HG02763 (cell line): ENCODE measurements at regions not wholly inside any gene's neighbourhood (a gene's known extent, or its start where the extent isn't known, plus 50 kb on each side); places are given as distances from the start of the nearest gene placed in this dataset.
"Not testable (repeated sequence)": the region's sequence is repeated elsewhere in the genome, so short reads cannot be mapped to it uniquely, and the experiment has no call there.

ENCODE experiments used
- ATAC-seq: cut with Tn5 transposase; IDR thresholded peaks from one replicate; pipeline ENCODE4 v1.9.1; 2021; ENCODE audit warnings: mild to moderate bottlenecking, moderate library complexity; ENCODE audit not compliant: unreplicated experiment

DNA sequence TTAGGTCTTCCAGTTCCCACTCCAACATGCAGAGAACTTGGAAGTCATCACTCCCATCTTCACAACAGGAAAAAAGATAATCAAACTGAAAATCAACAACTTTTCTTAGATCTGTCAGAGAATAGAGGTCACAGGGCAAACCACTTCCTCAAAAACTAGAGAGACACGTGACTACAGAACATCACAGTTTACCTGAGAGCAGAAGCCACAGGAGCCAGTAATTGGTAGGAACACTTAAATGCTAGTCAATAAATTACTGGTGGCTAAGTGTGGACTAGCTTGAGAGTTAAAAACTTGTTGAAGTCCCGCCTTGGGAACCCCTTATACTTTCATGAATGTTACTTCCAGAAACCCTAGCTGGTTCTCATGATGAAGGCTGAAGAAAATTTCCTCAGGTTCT lies 81.1 kb downstream of the THSD1 start:
- ATAC-seq = not testable (repeated sequence)

DNA sequence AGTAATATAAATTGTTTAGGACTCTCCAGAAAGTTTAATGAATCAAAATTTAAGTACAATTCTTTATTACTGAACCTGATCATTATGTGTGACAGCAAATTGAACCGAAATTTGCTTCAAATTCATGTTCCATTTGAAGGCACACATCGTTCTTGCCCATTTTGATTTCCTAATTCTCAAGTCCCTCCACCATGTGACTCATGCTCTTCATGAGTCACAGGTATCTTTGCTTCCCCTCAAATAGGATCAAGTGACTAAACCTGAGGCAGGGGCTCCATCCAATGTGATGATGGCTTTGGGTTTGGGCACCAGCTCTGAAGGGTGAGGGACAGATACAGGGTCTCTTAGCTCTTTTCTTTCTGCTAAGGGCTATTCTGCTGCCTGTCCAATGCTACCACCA lies 86.1 kb downstream of the THSD1 start:
- ATAC-seq = no peak

DNA sequence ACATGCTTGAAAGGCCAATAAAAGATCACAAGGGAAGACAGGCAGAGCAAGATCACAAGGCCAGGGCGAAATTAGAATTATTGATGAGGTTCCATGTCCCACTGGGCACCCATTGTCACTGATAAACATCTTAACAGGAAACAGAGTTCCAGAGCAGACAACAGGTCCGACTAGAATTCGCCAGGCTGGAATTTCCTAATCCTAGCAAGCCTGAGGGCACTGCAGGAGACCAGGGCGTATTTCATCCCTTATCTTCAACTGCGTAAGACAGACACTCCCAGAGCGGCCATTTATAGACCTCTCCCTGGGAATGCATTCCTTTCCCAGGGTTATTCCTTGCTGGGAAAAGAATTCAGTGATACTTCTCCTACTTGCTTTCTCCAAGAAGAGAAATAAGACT lies 96.1 kb downstream of the THSD1 start:
- ATAC-seq = not testable (repeated sequence)

DNA sequence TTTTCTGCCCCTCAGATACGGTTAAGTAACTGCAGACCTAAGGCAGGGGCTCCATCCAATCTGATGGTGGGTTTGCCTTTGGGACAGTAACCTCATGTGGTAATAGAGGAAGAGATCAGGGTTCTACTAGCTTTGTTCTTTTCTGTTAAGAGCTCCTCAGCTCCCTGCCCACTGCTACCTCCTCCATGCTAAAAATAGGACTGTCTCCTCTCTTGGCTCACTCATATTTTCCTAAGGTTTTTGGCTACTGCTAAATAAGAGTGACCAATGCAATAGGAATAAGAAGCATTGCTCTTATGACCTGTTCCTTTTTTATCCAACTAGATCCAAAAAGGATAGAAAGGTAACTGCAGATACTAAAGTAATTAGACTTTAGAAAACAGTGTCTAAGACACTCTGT lies 99.6 kb downstream of the THSD1 start:
- ATAC-seq = not testable (repeated sequence)

DNA sequence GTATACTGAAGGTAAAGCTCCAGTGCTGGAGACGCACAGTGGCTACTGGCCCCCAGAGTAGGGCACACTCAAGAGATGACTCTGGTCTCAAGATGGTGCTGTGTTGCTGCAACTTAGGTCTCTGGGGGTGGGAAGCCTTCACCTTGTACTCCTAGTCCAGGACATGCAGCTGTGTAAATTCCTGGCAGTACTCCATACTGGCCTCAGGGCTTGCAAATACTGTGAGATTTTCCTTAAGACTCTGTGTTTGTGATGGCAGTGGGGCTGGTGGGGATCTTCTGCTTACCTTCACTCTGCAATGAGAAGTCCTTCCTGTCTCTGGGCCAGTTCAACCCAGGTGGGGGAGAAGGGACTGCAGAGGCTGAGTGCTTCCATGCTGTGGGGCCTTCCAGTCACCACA lies 102.9 kb downstream of the THSD1 start:
- not testable (repeated sequence) for ATAC-seq

DNA sequence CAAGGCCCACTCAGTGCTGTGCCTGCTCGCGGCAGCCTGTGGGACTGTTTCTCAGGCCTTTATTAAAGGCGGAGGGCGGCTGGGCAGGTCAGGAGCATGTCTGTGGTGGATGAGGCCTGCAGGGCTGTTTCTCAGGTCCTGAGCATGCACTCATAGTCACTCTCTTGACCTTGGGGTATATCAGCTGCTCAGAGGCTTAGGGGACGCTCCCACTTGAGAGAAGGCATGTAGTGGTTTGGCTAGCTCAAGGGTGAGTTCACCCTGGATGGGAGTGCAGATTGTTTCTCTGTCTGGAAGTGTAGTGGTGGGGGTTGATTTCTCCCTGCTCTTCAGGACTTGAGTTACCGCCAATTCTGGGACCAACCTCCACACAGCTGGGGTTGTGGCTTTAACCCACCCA lies 103.3 kb downstream of the THSD1 start:
- not testable (repeated sequence) for ATAC-seq

DNA sequence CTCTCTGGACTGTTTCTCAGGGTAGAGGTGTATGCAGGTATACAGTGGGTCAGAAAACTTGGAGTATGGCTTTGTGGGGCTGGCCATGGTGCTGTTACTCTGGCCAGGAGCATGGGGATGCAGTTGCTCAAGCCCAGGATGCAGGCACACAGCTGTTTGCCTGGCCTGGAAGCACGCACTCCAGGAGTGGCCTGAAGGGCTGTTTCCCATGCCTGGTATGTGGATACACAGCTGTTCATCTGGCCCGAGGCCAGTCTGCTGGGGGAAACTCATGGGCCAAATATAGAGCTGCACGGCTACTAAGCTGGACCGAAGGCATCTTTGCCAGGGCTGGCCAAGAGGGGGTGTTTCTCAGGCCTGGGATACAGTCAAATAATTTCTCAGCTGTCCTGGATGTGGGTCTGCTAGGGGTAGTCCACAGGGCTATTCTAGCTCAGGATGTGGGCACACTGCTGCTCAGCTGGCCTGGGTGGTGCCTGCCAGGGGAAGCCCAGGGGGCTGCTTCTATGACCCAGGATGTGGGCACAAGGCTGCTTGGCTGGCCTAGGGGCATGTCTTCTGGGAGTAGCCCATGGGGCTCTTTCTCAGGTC lies 104.1 kb downstream of the THSD1 start:
- ATAC-seq = not testable (repeated sequence)

DNA sequence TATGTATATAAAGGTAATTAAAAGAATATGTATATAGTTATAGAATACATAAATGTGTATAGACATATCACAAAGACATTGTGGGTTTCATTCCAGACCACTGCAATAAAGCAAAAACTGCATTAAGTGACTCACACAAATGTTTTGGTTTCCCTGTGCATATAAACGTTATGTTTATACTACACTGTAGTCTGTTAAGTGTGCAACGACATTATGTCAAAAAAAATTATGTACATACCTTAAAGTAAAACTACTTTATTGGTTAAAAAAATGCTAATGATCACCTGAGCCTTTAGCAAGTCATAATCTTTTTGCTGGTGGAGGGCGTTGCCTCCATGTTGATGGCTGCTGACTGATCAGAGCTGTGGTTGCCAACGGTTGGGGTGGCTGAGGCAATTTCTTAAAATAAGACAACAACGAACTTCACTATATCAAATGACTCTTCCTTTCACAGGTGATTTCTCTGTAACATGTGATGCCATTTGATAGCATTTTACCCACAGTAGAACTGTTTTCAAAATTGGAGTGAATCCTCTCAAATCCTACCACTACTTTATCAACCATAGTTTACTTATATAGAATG lies 107.8 kb downstream of the THSD1 start:
- not testable (repeated sequence) for ATAC-seq

DNA sequence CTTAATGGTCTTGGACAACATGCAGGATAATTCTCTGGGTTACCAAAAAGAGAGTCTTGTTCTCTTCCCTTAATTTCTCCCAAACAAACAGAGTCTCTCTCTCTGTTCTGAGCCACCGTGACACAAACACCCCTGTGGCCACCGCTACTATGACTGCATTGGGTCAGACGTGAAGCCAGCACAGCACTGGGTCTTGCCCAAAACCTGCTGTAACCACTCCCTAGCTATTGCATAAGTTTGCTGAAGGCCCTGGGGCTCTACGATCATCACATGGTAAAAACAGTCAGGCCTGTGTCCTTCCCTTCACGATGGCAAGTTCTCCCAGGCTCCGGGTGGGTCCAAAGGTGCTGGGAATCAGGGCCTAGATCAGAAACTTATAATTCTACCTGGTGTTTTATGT lies 117.1 kb downstream of the THSD1 start:
- ATAC-seq = not testable (repeated sequence)

DNA sequence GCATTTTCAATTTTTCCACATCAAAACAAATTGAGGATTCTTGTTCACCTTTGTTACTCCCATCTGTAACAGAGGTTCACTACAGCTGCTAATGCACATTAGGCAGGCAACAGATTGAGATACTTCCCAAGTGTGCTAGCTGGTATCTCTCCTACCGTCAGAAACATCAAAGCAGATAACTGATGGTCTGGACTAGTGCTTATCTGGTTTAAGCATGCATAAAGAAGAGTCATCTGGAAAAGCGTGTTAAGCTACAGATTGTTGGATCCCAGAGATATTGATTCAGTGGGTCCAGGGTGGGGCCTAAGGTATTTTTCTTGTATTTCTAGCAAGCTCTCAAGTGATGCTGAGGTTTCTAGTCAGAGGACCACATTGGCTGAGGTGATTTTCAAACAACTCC lies 122.0 kb upstream of the NEK3 start:
- not testable (repeated sequence) for ATAC-seq

DNA sequence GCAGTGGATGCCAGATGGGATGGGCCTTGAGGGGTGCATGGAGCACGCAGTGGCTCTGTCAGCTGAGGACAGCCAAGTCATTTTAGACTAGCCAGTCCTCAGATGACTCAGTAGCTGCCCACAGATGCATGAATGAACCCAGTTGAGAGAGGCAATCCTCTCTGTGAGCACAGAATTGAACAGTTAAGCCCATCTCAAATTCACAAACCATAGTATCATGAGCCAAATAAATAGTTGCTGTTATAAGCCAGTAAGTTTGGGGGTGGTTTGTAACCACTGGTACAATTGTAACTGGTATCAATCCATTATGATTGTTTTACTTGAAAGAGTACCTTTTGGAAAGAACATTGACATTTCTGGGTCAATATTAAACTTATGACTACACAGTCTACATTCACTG lies 120.0 kb upstream of the NEK3 start:
- ATAC-seq = not testable (repeated sequence)

DNA sequence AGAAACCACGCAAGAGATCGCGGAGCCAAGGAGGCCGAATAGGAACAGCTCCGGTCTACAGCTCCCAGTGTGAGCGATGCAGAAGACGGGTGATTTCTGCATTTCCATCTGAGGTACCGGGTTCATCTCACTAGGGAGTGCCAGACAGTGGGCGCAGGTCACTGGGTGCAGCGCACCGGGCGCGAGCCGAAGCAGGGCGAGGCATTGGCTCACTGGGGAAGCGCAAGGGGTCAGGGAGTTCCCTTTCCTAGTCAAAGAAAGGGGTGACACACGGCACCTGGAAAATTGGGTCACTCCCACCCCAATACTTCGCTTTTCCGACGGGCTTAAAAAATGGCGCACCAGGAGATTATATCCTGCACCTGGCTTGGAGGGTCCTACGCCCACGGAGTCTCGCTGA lies 94.9 kb upstream of the NEK3 start:
- not testable (repeated sequence) for ATAC-seq

DNA sequence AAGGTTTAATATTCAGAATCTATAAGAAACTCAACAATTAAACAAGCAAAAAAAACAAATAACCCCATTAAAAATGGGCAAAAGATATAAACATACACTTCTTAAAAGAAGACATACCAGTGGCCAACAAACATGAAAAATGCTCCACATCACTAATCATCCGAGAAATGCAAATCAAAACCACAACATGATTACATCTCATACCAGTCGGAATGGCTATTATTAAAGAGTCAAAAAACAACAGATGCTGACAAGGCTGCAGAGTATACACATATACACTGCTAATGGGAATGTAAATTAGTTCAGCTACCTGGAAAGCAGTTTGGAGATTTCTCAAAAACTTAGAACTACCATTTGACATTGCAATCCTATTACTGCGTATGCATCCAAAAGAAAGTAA lies 81.4 kb upstream of the NEK3 start:
- ATAC-seq = peak; percentile 84

DNA sequence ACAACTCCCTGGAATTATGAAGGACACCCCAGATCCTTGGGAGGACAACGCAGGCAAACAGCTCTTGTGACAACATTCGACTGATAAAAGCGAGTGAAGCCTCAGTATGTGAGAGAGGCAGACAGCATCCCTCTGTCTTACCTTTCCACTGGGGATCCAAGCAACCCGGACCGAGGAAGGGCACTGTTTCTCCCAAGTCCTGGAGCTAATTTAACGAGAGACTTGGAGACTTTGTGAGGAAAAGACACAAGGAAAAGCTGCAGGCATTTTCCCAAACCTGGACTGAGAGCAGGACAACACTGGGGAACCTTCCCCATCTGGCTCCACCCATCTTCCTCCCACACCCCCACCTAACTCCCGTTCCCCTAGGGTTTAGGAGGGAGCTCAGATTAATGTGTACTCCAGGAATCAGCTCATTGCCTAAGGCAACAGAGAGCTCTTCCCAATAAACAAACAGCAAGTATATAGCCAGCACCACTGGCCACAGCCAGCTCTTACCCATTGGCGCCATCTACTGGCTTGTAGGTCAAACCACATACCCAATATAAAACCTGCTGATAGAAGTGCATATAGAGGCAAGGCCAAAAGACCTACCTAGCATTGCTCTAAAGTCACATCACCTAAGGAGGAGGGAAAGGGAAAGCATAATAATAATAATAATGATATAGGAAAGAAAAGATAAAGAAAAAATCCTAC lies 76.7 kb upstream of the NEK3 start:
- peak; percentile 59 for ATAC-seq

DNA sequence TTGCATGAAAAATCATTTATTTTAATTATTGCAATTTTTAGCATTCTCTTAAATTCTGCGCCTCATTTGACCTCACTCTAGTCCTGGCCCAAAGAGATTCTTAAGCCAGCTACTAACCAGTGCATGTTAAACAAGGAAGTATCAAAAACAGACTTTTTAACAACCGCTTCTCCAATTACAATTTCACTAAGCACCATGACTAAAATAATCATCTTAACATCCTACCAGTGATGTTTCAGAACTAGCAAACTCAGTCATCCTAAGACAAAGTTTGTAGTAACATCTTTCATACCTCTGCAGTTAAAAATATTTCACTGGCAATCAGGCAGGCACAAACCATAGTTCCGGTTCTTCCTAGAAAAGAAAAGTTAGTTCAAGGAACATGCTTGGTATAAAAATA lies 75.5 kb upstream of the NEK3 start:
- ATAC-seq = not testable (repeated sequence)

DNA sequence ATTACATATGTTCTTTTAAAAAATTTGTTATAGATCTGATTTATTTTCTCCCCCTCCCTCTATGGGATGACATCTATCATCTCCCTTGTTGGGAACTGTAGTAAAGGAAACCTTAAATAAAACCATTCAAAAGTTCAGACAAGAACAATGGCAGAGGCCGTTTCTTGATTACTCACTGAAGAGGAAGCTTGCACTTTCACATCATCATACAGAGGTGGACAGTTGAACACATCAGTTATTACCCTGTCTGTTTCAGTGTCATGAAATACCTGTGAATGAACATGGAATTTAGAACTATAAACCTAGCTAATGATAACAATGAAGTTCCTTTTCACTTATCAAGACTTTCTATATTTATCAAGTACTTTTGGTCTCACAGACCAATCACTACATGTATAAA lies 63.7 kb upstream of the NEK3 start:
- not testable (repeated sequence) for ATAC-seq

DNA sequence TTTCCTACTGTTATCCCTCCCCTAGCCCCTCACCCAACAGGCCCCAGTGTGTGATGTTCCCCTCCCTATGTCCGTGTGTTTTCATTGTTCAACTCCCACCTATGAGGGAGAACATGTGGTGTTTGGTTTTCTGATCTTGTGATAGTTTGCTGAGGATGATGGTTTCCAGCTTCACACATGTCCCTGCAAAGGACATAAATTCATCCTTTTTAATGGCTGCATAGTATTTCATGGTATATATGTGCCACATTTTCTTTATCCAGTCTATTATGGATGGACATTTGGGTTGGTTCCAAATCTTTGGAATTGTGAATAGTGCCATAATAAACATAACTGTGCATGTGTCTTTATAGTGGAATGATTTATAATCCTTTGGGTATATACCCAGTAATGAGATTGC lies 54.5 kb upstream of the NEK3 start:
- ATAC-seq = not testable (repeated sequence)

DNA sequence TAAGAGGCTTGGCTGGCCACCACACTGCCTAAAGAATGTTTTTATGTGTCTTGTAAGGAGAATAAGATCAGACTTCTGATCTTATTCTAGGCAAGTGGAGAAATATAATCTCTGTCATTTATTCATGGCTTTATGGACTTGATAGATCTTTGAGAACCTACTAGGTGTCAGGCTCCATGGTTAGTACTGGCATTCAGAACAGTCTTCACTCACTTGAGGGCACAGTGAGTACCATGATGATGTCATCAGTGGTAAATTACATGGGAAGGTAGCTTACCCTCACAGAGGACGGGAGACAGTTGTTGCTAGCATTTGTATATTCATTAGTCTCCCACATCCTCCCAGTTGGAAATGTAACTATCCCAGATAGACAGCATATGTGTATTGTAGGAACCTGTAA lies 53.5 kb upstream of the NEK3 start:
- ATAC-seq = not testable (repeated sequence)

DNA sequence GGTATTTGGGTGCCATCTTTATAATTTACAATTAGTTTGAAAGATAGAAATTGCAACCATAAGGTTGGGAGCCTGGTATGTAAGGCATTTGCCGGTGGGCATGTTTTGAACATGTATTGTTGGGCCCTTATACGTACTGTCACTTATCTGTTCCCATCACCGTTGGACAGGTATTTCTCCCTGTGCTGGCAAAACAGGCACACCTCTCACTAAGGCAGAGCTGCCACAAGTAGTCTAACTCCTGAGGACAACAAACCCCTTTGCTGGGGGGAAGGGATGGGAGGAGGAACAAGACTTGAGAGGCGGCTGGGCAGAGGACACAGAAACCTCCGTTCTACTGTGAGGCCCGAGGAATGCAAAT lies 52.0 kb upstream of the NEK3 start:
- not testable (repeated sequence) for ATAC-seq

DNA sequence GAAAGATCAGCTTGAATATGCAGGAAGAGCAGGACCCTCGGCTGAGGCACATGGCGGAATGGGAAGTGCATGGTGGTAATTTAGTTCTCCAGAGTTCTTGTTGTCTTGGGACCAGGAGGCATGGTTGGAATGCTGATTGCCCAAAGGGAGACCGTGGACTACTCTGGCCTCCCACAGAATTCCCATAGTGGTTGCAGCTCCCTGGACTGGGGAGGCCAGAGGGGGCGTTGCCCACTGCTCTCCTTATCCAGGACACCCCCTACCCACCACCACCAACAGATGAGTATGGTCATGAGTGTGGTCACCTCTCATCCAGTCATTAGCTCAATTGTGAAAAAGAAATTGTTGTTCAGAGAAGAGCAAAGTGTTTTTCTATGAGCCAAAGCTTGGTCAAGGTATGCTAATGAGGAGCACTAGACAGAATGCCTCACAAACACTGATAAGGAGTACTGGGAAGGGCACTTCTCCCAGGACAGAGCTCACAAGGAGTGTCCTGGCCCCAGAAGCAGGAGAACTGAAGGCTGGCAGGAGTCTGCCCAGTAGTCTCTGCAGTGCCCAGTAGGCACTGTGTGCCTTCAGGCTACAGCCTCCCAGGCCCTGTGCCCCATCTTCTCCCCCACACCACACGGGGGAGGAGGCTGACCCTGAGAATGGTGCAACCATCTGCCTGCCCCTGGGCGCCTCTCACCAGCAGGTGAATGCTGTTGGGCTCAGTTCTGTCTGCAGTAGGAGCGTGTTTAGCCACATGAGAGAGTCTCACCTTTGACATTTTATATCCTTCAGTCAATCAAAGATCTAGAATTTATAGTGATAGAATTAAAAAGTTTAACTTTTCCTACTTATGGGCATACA lies 51.4 kb upstream of the NEK3 start:
- not testable (repeated sequence) for ATAC-seq
